Stomach (tissue), 8 donors: ENCODE measurements at regions not wholly inside any gene's neighbourhood (a gene's known extent, or its start where the extent isn't known, plus 50 kb on each side); places are given as distances from the start of the nearest gene placed in this dataset.
A peak's percentile ranks its signal among the peaks of the same experiment; 100 is the strongest.

Source experiments
- DNase-seq, 2 donors: peaks; one replicate each; pipeline versions ENCODE4 v3.0.0 to v3.0.0-alpha.2; 2013 to 2019
- H3K27ac ChIP-seq, 5 donors: fragments of 200-600 bp in 4 of 5; sonication (generic) in 4 of 5; one replicate each; pipeline ENCODE4 v1.5.1; 2013 to 2019; ENCODE audit warnings: mild to moderate bottlenecking in 1 of 5, moderate library complexity in 1 of 5
- H3K27me3 ChIP-seq, 3 donors: fragments of 200-600 bp; sonication (generic); one replicate each; pipeline ENCODE4 v1.5.1; 2017 to 2019; ENCODE audit warnings: mixed run types in 1 of 3
- H3K36me3 ChIP-seq, 4 donors: fragments of 200-600 bp; sonication (generic); 1 replicate in 3 of 4; 2 replicates in 1 of 4; pipeline ENCODE4 v1.5.1; 2016 to 2019
- H3K4me1 ChIP-seq, 4 donors: fragments of 200-600 bp; sonication (generic); one replicate each; pipeline ENCODE4 v1.5.1; 2016 to 2019
- H3K4me3 ChIP-seq, 4 donors: fragments of 200-600 bp; sonication (generic) in 3 of 4; one replicate each; pipeline ENCODE4 v1.5.1; 2016 to 2019; ENCODE audit warnings: mild to moderate bottlenecking in 1 of 4
- H3K9me3 ChIP-seq, 4 donors: fragments of 200-600 bp; sonication (generic); one replicate each; pipeline ENCODE4 v1.5.1; 2016 to 2019
- EP300 ChIP-seq: sonication (generic); formaldehyde crosslinking; IDR thresholded peaks from one replicate; pipeline ENCODE4 v1.6.1; 2017; ENCODE audit warnings: antibody characterized with exemption
- POLR2A ChIP-seq, 4 donors: fragments of 450-650 bp; IDR thresholded peaks; one replicate each; pipeline ENCODE4 v1.6.1; 2016; ENCODE audit warnings: antibody characterized with exemption in 4 of 4, control low read depth in 2 of 4, mild to moderate bottlenecking in 1 of 4, moderate library complexity in 1 of 4
- POLR2AphosphoS5 ChIP-seq, 3 donors: sonication (generic); formaldehyde crosslinking; IDR thresholded peaks; one replicate each; pipeline ENCODE4 v1.6.1; 2016; ENCODE audit warnings: antibody characterized with exemption in 3 of 3
- WGBS, 5 donors: extraction: QIAGEN DNeasy Blood & Tissue Kit in 3 of 5; methylation state at CpG; one replicate each; pipeline versions ENCODE4 v1.1.5 to v1.1.7; 2013 to 2018; 5-methylcytosine and 5-hydroxymethylcytosine counted together
- intact Hi-C: fragments of 100-400 bp; cut with DNase I; formaldehyde crosslinking; loops from one replicate; pipeline ENCODE4 v1.15.1; 2023; ENCODE audit warnings: low total_unique reads
- TF ChIP-seq, protein P1 (sequence below), 7 experiments: fragments of 450-650 bp in 4 of 7; fragments of 200-600 bp in 3 of 7; sonication (generic) in 3 of 7; IDR thresholded peaks; one replicate each; pipeline ENCODE4 v1.5.1; 2016 to 2019; ENCODE audit warnings: antibody characterized with exemption in 7 of 7, control low read depth in 2 of 7, mild to moderate bottlenecking in 1 of 7
- donor health status: healthy with polysubstance abuse.
- donor health status: Bipolar disorder and iron deficiency.
- donor health status: healthy.

GRCh38 chr6:21914121-21914973, 320.8 kb downstream of the SOX4 start:
- Histone ChIP-seq H3K36me3 (no peaks in the 10 kb centered on the region), H3K9me3 (no peaks in the 10 kb centered on the region), H3K4me1 (peaks cover 0 to 5% (median 0%) of the 10 kb centered on the region in 4 donors), H3K27ac (peak overlapping the region in 1 of 5 donors; percentile 5), H3K4me3 (peak overlapping the region in 2 of 4 donors; percentile 31 to 33), H3K27me3 (no peaks in the 10 kb centered on the region)
- DNase-seq: peak; percentile 87 to 91
- WGBS, 5 donors: 24 to 40% (median 34%) methylated on average over 7 to 8 of the region's 8 CpGs
- intact Hi-C loops: no loop called here
- TF ChIP-seq, protein P1, sequence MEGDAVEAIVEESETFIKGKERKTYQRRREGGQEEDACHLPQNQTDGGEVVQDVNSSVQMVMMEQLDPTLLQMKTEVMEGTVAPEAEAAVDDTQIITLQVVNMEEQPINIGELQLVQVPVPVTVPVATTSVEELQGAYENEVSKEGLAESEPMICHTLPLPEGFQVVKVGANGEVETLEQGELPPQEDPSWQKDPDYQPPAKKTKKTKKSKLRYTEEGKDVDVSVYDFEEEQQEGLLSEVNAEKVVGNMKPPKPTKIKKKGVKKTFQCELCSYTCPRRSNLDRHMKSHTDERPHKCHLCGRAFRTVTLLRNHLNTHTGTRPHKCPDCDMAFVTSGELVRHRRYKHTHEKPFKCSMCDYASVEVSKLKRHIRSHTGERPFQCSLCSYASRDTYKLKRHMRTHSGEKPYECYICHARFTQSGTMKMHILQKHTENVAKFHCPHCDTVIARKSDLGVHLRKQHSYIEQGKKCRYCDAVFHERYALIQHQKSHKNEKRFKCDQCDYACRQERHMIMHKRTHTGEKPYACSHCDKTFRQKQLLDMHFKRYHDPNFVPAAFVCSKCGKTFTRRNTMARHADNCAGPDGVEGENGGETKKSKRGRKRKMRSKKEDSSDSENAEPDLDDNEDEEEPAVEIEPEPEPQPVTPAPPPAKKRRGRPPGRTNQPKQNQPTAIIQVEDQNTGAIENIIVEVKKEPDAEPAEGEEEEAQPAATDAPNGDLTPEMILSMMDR (IDR thresholded peaks at IDR 0.05): no peak
- TF ChIP-seq EP300 (no peak), POLR2A (IDR thresholded peaks at IDR 0.05) (no peak)

DNA sequence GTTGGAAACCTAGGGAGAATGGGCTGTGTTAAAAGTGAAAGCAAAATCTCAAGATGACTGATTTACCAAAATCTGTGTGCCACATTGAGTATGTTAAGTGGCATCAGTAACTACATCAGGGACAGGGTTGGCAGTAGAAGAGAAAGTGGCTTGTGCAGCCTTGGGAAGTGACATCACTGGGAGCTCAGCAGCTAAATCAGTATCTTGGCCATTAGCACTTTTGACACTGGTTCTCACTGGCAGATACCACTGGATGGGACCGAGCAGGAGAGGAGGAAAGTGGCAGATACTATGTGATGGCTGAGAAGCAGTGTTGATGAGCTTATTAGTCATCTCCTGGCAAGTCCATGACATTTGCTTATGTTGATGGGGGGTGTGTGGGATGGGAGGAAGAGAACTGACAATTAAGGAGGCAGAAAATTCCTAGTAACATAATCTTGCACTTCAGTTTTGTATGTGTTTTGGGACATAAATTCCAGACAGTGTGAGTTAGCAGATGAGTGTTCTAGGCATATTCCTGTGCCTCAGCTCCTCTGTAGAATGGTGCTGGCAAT, 322.2 kb downstream of the SOX4 start:
- Histone ChIP-seq H3K36me3 (no peaks in the 10 kb centered on the region), H3K4me1 (peaks cover 0 to 5% (median 0%) of the 10 kb centered on the region in 4 donors), H3K27me3 (no peaks in the 10 kb centered on the region), H3K9me3 (no peaks in the 10 kb centered on the region), H3K27ac (peak overlapping the region in 1 of 5 donors; percentile 9), H3K4me3 (no peak overlapping the region)
- TF ChIP-seq, protein P1 (IDR thresholded peaks at IDR 0.05): no peak
- TF ChIP-seq EP300: no peak
- TF ChIP-seq POLR2AphosphoS5 (IDR thresholded peaks at IDR 0.05): no peak
- no peak for TF ChIP-seq POLR2A (IDR thresholded peaks at IDR 0.05)
- DNase-seq: peak in 1 of 2 donors; percentile 31
- 57 to 88% (median 73%) methylated on average over 1 of the region's 1 CpG for WGBS, 5 donors
- intact Hi-C loops: no loop called here

DNA sequence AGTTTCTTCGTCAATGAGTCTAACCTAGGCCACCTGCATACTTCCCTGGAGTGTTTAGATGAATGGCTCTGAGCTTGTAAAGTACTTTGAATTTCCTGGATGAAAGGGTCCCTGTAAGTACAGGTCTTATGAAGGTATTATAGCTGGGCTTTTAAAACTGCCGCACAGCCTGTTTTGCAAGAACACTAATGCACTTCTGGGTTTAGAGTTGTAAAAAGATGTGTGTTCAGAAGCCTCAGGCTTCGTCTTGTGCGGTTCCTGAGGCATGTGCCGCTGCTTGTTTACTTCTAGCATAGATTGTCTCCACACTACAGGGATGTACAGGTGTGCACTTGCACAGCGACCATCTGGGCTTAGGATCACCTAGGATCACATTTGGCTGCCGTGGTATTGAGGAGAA, 324.5 kb downstream of the SOX4 start:
- peak in 1 of 2 donors; percentile 32 for DNase-seq
- TF ChIP-seq, protein P1 (IDR thresholded peaks at IDR 0.05): no peak
- TF ChIP-seq POLR2A (IDR thresholded peaks at IDR 0.05) (no peak), EP300 (no peak), POLR2AphosphoS5 (IDR thresholded peaks at IDR 0.05) (no peak)
- Histone ChIP-seq H3K27me3 (no peaks in the 10 kb centered on the region), H3K9me3 (no peaks in the 10 kb centered on the region), H3K4me1 (peaks cover 0 to 5% (median 0%) of the 10 kb centered on the region in 4 donors), H3K36me3 (no peaks in the 10 kb centered on the region), H3K4me3 (no peak overlapping the region), H3K27ac (no peak overlapping the region)
- intact Hi-C loops: no loop called here
- 83 to 93% (median 85%) methylated on average over 7 of the region's 7 CpGs for WGBS, 5 donors

DNA sequence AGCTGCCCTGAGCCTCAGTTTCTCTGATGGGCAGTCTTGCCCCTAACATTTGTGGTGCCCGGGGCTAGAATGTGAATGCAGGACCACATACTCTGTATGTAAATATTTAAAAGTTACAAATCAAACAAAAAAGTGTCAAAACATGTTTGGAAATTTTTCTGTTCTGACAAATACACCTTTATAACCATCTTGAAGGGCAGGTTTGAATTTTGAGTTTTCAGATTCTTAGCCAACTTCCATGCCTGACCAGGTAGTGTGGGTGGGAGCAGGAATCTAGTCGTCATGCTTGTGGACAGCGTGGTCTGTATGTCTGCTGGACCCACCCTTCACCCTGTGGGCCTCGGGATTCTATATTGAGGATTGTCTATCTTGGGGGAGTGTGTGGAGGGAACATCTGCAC, 325.1 kb downstream of the SOX4 start:
- H3K27ac ChIP-seq: no peak overlapping the region
- no peaks in the 10 kb centered on the region for H3K9me3 ChIP-seq
- H3K4me1 ChIP-seq: peaks cover 0 to 5% (median 0%) of the 10 kb centered on the region in 4 donors
- intact Hi-C loops: no loop called here
- DNase-seq: no peak
- H3K4me3 ChIP-seq: no peak overlapping the region
- TF ChIP-seq POLR2A (IDR thresholded peaks at IDR 0.05) (no peak), POLR2AphosphoS5 (IDR thresholded peaks at IDR 0.05) (no peak), EP300 (no peak)
- TF ChIP-seq, protein P1 (IDR thresholded peaks at IDR 0.05): no peak
- 78 to 90% (median 82%) methylated on average over 4 of the region's 4 CpGs for WGBS, 5 donors
- H3K36me3 ChIP-seq: no peaks in the 10 kb centered on the region
- H3K27me3 ChIP-seq: no peaks in the 10 kb centered on the region
